SH-SY5Y (cell line): ENCODE measurements at regions not wholly inside any gene's neighbourhood (a gene's known extent, or its start where the extent isn't known, plus 50 kb on each side); places are given as distances from the start of the nearest gene placed in this dataset.

Source experiments
- GATA2 ChIP-seq: IDR thresholded peaks from 2 replicates; pipeline ENCODE4 v1.6.1; 2011; ENCODE audit warnings: mild to moderate bottlenecking, low read depth, low read length
- GATA3 ChIP-seq: IDR thresholded peaks from 2 replicates; pipeline ENCODE4 v1.6.1; 2011; ENCODE audit warnings: low read depth, mild to moderate bottlenecking, low read length, moderate library complexity

DNA sequence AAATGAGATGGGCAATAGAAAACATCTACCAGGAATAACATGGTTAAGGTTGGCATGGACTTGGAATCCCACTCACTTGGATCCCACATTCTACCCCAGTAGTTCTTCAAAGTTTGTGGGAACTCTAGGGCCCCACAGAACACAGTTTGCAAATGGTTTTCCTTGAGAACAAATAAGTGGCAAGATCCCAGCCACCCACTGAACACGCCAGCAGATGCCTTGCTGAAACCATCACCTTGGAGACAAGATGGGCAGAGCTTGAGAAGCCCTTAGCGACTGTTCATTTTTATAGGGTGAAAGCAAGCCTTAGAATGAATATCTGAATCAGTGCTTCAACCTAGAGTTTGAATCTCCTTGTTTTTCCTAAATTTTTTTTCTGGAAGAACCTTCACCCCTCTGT, 349.1 kb downstream of the RPS24 start:
- TF ChIP-seq GATA2 (no peak), GATA3 (no peak)
